Limb (tissue), 2 donors: ENCODE measurements at regions not wholly inside any gene's neighbourhood (a gene's known extent, or its start where the extent isn't known, plus 50 kb on each side); places are given as distances from the start of the nearest gene placed in this dataset.
"Not testable (repeated sequence)": the region's sequence is repeated elsewhere in the genome, so short reads cannot be mapped to it uniquely, and the experiment has no call there.

ENCODE experiments used
- DNase-seq, 2 donors: peaks; one replicate each; pipeline ENCODE4 v3.0.0-alpha.2; 2016; ENCODE audit errors: extremely low spot score in 2 of 2

DNA sequence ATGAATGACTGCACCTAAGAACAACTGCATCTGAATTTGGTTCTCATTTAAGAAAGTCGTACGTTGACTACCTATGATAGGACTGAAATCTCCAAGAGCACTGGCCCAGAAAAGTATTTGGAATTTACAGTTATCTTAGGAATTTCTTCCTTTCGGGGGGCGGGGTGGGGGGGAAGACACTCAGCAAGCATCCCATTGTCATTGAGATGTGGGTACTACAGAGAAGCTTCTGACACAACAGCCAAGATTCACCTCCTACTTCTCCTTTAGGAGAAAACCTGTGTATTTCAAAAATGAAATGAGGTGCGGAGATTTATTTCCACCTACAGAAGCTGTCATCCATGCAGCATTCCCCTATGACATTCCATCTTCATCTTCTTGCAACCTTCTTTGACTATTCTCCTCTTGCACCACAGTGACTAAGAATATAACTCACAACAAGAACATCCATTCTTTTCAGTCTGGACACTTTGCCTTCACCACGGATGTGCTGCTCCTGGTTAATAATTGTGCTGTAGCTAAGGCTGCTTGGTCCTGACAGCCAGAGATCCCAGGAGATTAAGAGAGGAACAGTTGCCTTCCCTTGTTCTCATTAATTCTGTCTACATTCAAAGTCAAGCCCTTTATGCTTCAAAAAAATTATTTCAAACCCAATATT, 98.4 kb upstream of the FRMD4A start:
- DNase-seq, result no peak

DNA sequence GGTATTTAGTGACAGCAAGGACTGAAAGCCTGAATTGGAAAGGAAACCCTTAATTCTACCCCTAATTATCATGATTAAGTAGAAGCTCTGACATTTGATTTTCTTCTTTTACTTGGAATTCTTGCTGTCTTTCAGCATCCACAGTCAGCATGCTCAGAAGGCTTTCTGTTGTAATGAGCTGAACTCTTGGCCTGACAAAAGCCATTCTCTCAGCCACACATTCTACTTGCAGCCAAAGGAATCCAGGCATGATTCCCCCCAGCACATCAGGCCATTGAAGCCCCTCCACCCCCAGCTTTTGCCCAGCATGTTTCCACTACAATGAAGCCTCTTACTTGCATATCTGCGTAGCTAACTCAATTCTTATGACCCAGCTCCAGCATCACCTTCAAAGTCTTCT, 94.3 kb upstream of the FRMD4A start:
- DNase-seq, result no peak

DNA sequence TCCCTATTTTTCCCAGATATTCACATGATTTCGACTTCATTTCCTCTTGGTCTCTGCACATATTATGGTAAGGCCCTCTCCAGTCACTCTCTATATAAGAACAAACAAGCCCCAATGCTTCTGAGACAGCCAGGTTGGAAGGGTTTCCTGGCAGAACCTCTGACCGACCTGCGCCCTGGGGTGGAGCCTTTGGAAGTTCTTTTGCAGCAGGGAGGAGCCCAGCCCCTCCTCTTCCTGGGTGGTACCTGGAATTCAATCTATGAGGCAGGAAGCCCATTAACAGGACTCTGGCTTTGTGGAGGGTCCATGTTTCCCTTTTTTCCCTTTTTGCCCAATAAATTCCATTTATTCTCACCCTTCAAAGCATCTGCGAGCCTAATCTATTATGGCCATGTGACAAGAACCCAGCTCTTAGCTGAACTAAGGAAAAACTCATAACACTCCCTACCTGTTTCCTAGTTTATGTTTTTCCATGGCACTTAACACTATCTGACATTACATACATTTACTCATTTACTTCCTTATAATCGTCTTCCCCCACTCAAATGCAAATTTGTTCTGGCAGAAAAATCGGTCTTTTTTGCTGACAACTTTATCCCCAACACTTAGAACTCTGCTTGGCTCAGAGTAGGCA, 92.5 kb upstream of the FRMD4A start:
- no peak for DNase-seq

DNA sequence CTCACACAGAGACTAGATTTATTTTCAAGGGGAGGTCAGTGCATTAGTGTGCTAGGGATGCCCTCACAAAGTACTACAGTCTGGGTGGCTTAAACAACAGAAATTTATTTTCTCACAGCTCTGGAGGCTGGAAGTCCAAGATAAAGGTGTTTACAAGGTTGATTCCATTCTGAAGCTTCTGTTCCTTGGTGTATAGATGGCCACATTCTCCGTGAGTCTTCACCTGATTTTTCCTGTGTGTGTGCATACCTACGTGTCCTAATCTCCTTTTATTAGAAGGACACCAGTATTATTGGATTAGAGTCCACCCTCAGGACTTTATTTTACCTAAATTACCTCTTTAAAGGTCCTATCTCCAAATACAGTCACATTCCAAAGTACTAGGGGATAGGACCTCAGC, 91.7 kb upstream of the FRMD4A start:
- DNase-seq, result no peak

DNA sequence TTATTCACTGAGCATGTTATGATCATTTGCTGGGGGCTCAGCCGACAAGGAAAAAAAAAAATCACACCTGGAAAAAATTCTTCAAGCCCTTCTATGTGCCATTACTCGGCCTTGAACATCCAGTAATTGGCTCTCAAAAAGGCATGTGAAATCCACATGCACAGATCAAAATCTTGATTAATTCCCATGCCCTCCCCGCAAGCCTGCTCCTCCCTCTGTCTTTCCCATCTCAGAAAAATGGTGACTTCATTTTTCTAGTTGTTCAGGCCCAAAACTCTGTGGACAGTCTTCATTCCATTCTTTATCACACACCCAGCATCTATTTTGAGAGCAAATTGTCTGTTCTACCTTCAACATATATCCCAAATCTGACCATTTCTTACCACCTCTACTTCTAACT, 91.2 kb upstream of the FRMD4A start:
- no peak for DNase-seq

DNA sequence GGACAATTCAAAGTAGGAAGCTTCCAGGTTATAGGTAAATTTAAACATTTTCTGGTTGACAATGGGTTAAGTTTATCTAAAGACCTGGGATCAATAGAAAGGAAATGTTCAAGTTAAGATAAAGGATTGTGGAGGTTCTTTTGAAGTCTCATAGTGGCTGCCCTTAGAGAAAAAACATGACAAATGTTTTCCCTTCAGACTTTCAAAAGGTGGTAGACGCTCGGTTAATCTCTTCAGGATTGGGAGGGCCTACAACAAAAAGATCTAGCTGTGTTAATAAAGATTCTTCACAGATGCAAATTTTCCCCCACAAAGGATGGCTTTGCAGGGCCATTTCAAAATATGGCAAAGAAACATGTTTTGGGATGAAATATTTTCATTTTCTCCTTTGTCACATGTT, 86.6 kb upstream of the FRMD4A start:
- not testable (repeated sequence) for DNase-seq

DNA sequence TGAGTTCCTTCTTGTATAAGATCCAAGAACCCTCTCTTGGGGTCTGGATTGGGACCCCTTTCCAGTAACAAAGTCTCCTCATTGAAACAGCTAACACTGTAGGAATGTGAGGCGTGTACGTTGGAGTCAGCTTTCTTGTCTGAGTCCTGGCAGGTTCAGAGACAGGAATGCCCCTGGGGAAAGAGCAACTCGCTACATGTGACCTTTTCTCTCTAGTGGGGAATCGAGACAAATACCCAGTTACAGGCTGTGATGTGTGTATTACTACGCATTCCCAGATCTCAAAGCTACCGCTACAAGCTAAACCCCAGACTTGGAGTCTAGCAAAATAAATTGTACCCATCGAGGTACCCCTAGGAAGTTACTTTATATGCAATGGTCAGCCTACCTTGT, 85.6 kb upstream of the FRMD4A start:
- no peak for DNase-seq

DNA sequence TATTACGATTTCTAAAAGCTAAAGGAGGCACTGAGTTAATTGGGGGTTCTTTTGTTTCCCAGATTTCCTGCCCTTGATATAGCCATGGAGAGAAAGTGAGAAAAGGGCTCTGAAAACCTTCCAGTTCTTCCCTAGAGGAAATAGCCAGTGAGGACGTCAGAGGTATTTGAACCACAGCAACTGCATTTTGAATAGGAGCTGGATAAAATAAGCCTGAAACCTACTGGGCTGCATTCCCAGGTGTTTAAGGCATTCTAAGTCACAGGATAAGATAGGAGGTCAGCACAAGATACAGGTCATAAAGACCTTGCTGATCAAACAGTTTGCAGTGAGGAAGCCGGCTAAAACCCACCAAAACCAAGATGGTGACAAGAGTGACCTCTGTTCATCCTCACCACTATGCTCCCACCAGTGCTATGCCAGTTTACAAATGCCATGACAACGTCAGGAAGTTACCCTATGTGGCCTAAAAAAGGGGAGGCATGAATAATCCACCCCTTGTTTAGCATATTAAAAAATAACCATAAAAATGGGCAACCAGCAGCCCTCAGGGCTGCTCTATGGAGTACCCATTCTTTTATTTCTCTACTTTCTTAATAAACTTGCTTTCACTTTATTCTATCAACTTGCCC, 85.1 kb upstream of the FRMD4A start:
- DNase-seq, result no peak

DNA sequence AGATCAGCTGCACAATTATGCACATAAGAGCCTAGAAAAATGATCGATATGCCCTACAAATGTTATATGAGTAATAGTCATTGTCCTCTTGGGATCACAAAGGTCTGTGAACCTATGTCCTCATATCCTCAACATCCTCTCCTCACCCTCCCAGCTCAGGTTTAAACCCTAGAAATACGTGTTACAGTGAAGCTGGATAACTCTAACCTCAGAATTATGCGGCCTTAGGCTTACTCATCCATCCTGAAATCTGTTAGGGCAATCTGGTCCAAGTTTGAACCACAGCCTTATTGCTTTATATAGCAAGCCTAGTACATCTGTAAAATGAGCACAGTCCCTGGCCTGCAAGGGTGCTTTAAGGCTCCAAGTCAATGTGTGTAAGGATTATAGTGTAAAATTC, 84.2 kb upstream of the FRMD4A start:
- no peak for DNase-seq

DNA sequence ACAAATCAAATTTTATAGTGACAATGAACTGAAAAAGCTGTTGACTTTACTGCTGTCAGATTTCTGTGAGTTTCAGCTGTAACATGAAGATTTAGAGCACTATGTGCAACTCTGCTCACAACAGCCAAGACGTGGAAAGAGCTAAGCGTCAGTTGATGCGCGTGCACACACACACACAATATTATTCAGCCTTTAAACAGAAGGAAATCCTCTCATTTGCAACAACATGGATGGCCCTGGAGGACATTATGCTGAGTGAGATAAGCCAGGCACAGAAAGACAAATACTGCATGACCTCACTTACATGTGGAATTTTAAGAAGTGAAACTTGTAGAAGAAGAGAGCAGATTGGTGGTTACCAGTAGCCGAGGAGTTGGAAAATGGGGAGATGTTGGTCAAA, 82.8 kb upstream of the FRMD4A start:
- no peak for DNase-seq

DNA sequence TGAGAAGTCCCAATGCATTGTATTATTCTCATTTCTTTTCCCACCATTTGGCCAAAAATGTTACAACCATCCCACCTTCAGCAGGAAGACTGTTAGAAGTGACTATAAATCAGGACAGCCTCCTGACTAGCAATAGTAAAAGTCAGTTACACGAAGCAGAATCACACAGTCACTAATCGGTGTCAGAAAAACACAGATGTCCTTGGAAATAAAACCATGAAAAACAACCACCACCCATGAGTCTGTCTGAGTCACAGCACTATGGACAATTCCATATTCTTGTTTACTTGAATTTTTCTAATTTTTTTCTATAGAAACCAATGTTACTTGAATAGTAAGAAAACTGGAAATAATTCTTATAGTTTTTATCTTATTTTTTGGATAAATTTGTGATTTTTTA, 81.9 kb upstream of the FRMD4A start:
- DNase-seq, result no peak

DNA sequence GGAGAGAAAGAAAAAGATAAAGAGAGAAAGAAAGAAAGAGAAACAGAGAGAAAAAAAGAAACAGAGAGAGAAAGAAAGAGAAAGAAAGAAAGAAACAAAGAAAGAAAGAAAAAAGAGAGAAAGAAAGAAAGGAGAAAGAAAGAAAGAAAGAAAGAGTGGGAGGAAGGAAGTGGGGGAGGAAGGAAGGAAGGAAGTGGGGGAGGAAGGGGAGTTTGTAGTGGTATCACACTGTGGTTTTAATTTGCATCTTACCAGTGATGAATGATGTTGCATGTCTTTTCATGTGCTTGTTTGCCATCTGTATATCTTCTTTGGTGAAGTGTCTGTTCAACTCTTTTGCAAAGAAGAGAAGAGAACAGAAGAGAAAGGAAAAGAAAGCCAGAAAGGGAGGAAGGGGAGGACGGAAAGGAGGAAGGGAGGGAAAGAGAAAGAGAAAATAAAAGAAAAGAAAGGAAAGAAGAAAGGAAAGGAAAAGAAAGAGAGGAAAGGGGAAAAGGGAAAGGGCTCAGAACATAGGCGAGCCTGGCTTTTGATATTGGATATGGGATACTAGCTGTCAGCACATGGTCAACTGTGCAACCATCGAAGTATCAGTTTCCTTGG, 79.2 kb upstream of the FRMD4A start:
- DNase-seq, result no peak

DNA sequence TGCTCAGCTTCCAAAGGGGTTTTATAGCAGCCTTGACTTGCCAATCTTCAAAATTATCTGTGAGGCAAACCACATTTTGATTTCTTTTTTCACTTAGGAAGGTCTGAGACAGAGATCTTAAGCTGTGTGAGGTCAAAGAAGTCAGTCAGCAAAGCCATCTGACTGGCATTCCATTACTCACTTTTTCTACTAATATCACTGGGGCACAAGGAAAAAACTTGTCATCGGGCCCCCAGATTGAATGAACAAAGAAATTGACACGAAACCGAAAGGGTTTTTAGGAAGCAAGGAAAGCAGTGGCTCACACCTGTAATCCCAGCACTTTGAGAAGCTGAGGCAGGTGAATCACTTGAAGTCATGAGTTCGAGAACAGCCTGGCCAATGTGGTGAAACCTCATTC, 78.5 kb upstream of the FRMD4A start:
- no peak for DNase-seq

DNA sequence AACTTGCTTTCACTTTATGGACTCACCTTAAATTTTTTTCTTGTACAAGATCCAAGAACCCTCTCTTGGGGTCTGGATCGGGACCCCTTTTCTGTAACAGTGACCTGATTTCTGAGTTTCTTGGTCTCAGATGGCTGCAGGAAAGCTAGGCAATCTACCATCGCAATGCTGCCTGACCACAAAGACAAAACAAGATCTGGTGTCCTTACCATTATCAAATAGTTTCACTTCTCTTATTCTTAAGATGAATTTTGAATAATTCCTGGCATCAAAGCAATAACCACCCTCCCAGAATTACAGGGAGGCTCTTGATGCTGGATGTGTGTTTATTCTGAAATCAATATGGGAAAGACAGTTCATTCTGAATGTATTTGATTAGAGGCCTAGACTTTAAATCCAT, 77.4 kb upstream of the FRMD4A start:
- DNase-seq, result no peak

DNA sequence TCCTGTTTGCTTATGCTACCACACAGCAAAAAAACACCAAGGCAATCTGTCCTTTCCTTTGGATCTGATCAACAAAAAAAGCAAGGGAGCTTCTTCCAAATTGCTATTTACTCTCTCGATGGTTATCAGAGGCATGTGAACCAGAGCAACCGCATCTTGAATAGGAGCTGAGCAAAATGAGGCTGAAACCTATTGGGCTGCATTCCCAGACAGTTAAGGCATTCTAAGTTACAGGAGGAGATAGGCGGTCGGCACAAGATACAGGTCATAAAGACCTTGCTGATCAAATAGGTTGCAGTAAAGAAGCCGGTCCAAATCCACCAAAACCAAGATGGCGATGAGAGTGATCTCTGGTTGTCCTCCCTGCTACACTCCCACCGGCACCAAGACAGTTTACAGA, 76.8 kb upstream of the FRMD4A start:
- no peak for DNase-seq

DNA sequence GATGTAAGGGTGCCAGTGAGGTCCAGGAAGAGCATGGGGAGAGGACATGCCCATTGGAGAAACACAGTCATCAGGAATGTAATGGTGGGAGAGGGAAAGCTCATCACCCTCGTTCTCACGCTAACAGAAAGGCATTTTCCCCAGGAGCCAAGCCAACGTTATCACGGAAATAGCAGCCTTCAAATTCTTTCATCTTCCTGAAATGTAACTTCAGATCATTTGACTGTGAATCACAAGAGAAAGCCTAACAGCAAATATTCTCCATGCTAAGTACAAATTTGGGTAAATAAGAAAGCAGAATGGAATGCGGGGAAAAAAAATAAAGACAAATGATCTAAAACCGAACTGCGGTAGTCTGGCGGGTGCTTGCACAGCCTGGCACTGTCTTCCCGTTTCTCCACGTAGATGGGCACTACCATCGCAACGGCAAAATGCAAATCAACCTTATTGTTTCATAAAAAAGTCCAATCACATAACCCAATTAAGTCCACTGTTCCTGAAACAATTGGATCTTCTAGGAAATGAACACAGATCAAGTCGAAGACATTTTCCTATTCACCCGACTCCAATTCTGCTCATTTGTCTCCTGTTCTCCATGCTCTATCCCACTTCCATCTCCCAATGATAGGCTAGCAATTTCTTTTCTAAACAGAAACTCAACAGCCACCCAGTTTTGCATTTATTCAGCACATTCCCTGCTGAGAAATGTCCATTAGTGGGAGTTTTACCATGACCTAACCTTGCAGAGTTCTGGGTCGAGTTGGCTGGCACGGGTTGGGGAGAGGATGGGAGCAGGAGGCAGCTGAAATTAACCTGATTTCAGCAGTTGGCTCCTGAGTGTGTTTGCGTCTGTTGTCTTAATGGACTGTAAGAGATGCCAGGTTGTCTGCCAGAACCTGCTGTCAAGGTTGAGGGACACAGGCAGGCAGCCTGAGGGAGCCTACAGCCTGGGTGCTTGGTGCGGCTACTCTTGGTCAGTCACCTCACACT, 74.6 kb upstream of the FRMD4A start:
- DNase-seq, result no peak

DNA sequence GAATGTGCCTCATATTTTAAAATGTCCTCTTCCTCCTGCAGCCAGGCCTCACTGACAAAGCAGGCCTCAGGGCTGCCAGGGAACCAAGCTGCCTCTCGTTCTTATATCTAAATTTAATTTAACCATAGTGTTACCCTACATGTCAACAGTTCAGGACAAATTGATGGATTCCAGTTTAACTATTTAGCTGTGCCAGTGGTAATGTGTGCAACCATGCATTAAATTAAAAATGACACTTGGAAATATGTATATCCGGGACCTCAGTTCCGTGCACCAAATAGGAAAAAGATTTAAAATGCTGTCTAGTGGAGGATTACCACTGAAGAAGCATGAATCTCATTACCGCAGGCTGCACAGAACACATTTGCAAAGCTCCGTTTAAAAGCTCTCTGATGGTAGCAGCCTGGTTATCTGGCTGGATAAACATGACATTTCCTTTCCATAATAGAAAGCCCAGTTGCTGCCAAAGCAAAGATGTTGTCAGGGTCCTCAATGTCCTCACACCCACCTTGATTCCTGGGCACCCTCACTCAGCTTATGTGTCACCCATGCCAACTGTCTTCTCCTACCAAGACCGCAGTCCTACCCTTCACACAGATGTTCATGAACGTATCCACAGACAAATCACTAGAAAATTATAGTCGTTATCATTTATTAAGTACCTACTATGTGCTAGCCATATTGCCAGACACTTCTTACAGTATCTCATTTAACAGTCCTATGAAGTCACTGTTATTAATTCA, 73.3 kb upstream of the FRMD4A start:
- DNase-seq, result no peak

DNA sequence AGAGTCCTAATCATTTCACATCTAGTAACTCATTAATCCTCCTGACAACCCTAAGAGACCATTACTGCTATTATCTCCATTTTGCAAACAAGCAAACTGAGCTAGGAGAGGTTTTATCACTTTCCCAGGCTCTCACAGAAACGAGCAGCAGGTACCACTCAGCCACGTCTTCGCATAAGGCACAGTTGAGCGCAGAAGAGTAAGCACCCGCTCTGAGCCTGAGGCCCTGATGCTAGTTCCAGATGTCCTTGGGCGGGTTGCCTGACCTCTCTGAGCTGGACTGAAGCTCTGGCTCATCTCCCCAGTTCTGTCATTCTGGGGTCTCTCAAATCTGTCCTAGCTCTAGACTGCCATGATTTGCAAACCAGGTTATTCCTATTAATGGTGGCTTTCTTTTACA, 72.6 kb upstream of the FRMD4A start:
- no peak for DNase-seq

DNA sequence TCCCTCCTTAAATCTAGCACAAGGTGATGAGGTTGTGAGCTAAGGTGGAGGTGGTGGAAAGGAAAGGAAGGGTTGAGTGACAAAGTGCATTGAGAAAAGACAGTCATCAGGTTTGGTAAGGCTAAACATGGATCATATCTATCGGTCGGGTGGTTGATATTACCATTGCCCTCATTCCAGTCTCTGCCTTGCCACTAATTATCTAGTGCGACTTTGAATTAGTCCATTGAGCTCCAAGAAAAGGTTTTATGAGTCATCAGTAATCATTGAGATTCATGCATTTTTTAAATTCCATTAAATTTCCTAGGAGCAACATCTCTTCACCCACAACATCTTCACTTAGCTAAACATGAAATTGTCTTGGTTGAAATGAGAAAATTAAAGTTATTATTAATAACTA, 68.9 kb upstream of the FRMD4A start:
- DNase-seq, result no peak

DNA sequence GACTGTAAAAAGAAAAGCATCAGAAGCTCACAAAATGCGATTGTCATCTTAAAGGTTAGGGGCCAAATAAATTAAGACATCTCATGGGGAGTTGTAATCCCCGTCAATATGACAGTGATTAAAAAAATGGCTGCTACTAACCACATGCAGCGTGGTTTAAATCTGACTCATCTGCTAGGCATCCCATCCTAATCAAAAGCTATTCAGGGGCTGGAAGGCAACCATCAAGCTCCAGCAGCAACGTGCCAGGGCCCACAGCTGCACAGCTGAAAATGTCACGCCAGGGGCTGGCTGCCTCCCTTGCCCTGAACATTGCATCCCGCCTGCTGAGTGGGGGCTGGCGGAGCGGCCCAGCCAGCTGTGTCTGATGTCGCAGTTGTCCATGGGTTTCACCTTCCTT, 66.3 kb upstream of the FRMD4A start:
- peak; percentile 55 to 84 for DNase-seq
